ENCODE measurements at regions not wholly inside any gene's neighbourhood (a gene's known extent, or its start where the extent isn't known, plus 50 kb on each side); places are given as distances from the start of the nearest gene placed in this dataset.

DNA sequence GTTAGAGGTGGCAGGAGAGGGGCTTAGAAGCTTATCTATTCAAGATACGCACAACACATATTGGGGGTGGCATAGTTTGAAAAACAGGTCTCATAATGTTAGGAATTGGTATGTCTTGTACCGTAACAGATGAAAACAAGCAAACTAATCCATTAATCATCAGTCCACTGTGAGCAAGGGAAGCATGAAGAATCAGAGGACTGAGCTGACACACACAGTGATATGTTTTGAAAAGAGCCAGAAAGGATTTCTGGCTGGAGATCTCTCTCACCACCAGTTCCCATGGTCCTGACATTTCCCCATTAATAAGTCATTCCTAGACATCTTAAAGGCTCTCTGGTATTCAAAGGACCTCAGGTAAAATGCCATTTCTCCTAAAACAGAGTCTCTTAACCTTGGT is 158.8 kb upstream of the PHACTR1 start:
- H3K27me3 ChIP-seq (ENCODE audit: insufficient read depth, low read length) = no peaks in the 10 kb centered on the region
- H3K4me1 ChIP-seq (ENCODE audit: insufficient read depth, low read length) = no peaks in the 10 kb centered on the region
- no peak overlapping the region for H3K4me2 ChIP-seq (ENCODE audit: insufficient read depth, insufficient read length, low read length)
- no peak overlapping the region for H2BK12ac ChIP-seq (ENCODE audit: insufficient read length, low read depth, low read length)
- H4K91ac ChIP-seq (ENCODE audit: insufficient read length, low read depth, low read length) = no peak overlapping the region
- H3T11ph ChIP-seq (ENCODE audit: low read length) = no peak overlapping the region
- no peaks in the 10 kb centered on the region for H3K79me1 ChIP-seq (ENCODE audit: insufficient read depth, low read depth, low read length, poor library complexity, severe bottlenecking)
- H3K9me3 Mint-ChIP-seq = peaks cover 10 to 13% of the 10 kb centered on the region in 2 experiments; a peak in 4 of 5 replicates
- H3K9me3 ChIP-seq (ENCODE audit: control insufficient read depth, low read depth, low read length) = no peaks in the 10 kb centered on the region
- H3K56ac ChIP-seq (ENCODE audit: insufficient read length, low read depth, low read length) = no peak overlapping the region
- H3K4me3 Mint-ChIP-seq = no peak overlapping the region
- no peak overlapping the region for H3K27ac Mint-ChIP-seq
- H3K9ac ChIP-seq (ENCODE audit: extremely low read depth, insufficient read length, low read length) = no peak overlapping the region
- H2AFZ ChIP-seq (ENCODE audit: low read length) = no peak overlapping the region
- no peaks in the 10 kb centered on the region for H3K27me3 Mint-ChIP-seq (ENCODE audit: low read depth)
- no peak overlapping the region for H2BK120ac ChIP-seq (ENCODE audit: low read depth, low read length, poor library complexity, severe bottlenecking)
- H3K36me3 Mint-ChIP-seq (ENCODE audit: insufficient read depth in 1 of 3, low read depth in 3 of 3) = peaks cover 5 to 8% (median 7%) of the 10 kb centered on the region in 3 experiments; a peak in 6 of 7 replicates
- no peak overlapping the region for H3K14ac ChIP-seq (ENCODE audit: insufficient read depth, low read length)
- no peak overlapping the region for H2BK15ac ChIP-seq (ENCODE audit: low read depth, low read length)
- no peak for DNase-seq
- no peak overlapping the region for H3K23ac ChIP-seq (ENCODE audit: insufficient read length, low read depth, low read length)
- no peaks in the 10 kb centered on the region for H3K23me2 ChIP-seq (ENCODE audit: insufficient read length, low read depth, low read length, poor library complexity, severe bottlenecking)
- H3K27ac ChIP-seq (ENCODE audit: insufficient read length, low read depth, low read length) = no peak overlapping the region
- H3K79me2 ChIP-seq (ENCODE audit: insufficient read depth, low read length) = no peaks in the 10 kb centered on the region
- H4K20me1 ChIP-seq (ENCODE audit: control insufficient read depth, insufficient read depth, insufficient read length) = no peaks in the 10 kb centered on the region
- H3K18ac ChIP-seq (ENCODE audit: insufficient read length, low read depth, low read length) = no peak overlapping the region
- no peak overlapping the region for H2BK5ac ChIP-seq (ENCODE audit: insufficient read length, low read length)
- TF ChIP-seq, protein P1, sequence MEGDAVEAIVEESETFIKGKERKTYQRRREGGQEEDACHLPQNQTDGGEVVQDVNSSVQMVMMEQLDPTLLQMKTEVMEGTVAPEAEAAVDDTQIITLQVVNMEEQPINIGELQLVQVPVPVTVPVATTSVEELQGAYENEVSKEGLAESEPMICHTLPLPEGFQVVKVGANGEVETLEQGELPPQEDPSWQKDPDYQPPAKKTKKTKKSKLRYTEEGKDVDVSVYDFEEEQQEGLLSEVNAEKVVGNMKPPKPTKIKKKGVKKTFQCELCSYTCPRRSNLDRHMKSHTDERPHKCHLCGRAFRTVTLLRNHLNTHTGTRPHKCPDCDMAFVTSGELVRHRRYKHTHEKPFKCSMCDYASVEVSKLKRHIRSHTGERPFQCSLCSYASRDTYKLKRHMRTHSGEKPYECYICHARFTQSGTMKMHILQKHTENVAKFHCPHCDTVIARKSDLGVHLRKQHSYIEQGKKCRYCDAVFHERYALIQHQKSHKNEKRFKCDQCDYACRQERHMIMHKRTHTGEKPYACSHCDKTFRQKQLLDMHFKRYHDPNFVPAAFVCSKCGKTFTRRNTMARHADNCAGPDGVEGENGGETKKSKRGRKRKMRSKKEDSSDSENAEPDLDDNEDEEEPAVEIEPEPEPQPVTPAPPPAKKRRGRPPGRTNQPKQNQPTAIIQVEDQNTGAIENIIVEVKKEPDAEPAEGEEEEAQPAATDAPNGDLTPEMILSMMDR (conservative IDR thresholded peaks at IDR 0.05) = no peak
- H4K5ac ChIP-seq (ENCODE audit: insufficient read length, low read depth, low read length) = no peak overlapping the region
- H2AK5ac ChIP-seq (ENCODE audit: insufficient read length, low read length) = no peak overlapping the region
- no CpG with 5 or more reads among the region's 2 CpGs for WGBS (ENCODE audit: extremely low coverage, insufficient read length, low lambda C conversion rate)
- H4K8ac ChIP-seq (replicated peaks; ENCODE audit: insufficient read length, low read depth, low read length) = no peak overlapping the region
- H3K4me1 Mint-ChIP-seq = peaks cover 6 to 9% of the 10 kb centered on the region in 2 experiments
- no peak overlapping the region for H2BK20ac ChIP-seq (ENCODE audit: low read depth, low read length, poor library complexity, severe bottlenecking)
- no peak overlapping the region for H3K4ac ChIP-seq (ENCODE audit: low read depth, low read length)

Measured in H9 (cell line).